HG02973 (cell line): ENCODE measurements at regions not wholly inside any gene's neighbourhood (a gene's known extent, or its start where the extent isn't known, plus 50 kb on each side); places are given as distances from the start of the nearest gene placed in this dataset.
"Not testable (repeated sequence)": the region's sequence is repeated elsewhere in the genome, so short reads cannot be mapped to it uniquely, and the experiment has no call there.

Experiments
- ATAC-seq: cut with Tn5 transposase; IDR thresholded peaks from one replicate; pipeline ENCODE4 v1.9.1; 2021; ENCODE audit warnings: moderate library complexity; ENCODE audit not compliant: unreplicated experiment

- ATAC-seq: no peak
Observed at GRCh38 chr1:65527190-65527589, 106.7 kb downstream of the LEPR start.

GRCh38 chr1:65527707-65528503 is 107.4 kb downstream of the LEPR start:
- ATAC-seq: no peak

DNA sequence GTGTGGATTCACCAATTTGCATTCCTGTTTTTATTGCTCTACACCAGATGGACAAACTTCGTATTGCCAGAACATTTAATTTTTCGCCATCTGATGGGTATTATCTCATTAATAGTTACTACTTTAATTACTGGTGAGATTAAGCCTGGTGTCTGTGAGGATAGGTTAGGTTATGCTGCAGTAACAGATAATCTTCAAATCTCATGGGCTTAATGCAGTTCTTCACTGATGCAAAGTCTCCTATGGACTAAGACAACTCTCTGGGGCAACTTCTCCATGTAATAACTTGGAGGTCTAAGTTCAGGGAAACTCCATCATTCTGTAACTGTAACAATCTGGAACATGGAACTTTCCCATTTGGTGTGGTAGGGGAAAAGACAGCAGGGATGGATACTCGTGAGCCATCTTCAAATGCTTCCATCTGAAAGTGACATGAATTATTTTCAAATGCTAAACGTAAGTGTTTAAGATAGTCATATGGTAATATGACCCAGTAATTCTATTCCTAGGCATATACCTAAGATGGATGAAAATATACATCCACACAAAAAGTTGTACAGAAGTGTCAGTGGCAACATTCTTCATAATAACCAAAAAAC is 111.6 kb downstream of the LEPR start:
- ATAC-seq: no peak

DNA sequence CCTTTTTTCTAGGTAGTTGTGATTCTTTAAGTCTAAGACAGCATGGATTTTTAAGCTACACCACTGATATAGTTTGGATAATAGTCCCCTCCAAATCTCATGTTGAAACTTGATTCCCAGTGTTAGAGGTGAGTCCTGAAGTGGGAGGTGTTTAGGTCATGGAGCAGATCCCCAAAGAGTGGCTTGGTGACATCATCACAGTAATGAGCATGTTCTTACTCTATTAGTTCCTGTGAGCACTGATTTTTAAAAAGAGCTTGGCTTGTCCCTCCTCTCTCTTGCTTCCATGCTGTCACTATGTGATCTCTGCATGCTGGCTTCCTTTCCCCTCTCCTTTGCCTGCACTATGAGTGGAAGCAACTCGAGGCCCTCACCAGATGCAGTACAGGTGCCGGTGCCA is 115.5 kb downstream of the LEPR start:
- ATAC-seq: no peak

DNA sequence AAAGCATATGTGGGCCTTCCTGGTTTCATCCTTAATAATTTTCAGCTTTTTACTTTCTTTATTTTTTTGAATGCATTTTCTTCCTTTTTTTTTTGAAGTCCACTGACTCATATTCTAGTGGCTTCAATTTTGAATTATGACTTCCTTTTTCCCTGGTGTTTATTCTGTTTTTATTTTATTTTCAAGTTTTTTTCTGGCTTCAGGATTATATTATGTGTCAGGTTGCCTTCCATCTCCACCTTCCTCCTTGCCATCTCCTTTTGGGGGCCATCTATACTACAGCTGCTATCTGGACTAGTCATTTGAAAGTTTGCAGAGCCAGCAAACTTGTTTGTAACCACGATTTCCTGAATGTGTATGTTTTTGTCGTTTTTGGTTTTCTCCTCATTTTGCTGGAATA is 117.6 kb downstream of the LEPR start:
- no peak for ATAC-seq

- ATAC-seq: no peak
Observed at GRCh38 chr1:65538664-65539063, 118.2 kb downstream of the LEPR start.

DNA sequence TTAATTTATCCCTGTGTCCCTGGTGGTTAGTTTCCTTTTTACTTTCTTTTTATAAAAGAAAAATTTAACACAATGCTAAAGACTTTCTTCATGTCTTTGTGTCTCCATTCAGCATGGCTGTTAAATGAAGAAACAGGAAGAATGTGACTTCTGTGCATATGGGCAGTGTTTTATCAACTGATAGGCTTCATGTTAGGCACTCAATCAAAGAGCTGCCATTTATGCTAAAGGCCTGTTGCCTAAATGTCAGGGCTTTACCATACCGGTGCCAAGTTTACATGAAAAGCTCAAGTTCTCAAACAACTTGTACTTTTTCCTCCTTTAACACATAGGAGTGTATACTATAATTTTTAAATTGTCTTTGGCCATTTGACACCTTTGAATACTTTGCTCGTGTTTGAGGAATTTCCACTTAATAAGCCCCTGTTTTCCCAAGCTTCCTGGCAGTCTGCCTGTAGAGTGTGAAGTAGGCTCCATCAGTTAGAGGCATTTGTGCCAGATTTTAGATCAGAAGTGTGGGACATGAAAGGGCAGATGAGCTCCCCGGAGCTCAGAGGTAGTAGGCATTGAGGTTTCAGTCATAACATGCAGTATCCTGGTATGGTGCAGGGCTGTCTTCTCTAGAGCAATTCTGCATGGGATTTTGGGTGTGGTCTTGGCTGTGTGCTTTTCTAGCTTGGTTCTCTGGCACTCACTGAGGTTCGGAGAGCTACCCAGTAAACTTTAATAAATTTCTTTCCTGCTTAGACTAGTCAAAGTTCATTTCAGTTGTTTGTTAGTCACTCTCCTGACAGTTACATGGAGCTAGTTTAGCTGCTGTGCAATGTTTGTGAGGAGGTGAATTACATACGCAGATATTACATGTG is 119.0 kb downstream of the LEPR start:
- ATAC-seq: no peak

DNA sequence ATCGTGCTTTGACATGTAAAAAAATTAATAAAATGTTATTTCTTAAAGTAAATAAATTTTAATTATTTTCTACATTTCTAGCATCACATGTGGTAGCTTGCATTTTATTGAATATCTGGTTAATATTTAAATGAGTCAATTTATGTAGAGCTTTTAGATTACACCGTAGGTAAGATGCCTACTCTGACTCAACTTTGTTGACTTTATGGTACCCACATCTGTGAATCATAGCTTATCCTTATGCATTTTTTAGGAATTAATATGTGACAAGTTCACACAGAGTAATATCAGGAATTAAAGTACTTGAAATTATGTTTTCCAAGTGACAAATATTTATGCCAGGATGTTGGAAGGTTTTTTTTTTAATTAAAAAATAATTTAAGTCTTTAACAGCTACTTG is 120.7 kb downstream of the LEPR start:
- ATAC-seq: no peak

GRCh38 chr1:65541865-65542264 is 121.4 kb downstream of the LEPR start:
- ATAC-seq: no peak

DNA sequence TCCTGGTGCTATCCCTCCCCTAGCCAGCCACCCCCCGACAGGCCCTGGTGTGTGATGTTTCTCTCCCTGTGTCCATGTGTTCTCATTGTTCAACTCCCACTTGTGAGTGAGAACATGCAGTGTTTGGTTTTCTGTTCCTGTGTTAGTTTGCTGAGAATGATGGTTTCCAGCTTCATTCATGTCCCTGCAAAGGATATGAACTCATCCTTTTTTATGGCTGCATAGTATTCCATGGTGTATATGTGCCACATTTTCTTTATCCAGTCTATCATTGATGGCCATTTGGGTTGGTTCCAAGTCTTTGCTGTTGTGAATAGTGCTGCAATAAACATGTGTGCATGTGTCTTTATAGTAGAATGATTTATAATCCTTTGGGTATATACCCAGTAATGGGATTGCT is 122.1 kb downstream of the LEPR start:
- not testable (repeated sequence) for ATAC-seq

DNA sequence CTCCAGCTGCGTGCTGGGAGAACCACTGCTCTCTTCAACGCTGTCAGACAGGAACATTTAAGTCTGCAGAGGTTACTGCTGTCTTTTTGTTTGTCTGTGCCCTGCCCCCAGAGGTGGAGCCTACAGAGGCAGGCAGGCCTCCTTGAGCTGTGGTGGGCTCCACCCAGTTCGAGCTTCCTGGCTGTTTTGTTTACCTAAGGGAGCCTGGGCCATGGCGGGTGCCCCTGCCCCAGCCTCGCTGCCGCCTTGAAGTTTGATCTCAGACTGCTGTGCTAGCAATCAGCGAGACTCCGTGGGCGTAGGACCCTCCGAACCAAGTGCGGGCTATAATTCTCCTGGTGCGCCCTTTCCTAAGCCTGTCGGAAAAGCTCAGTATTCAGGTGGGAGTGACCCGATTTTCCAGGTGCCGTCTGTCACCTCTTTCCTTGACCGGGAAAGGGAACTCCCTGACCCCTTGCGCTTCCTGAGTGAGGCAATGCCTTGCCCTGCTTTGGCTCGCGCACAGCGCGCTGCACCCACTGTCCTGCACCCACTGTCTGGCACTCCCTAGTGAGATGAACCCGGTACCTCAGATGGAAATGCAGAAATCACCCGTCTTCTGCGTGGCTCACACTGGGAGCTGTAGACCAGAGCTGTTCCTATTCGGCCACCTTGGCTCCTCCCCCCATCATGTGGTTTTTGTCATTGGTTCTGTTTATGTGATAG is 130.0 kb downstream of the LEPR start:
- not testable (repeated sequence) for ATAC-seq

- ATAC-seq: not testable (repeated sequence)
Observed at GRCh38 chr1:65552484-65552883, 132.0 kb downstream of the LEPR start.

DNA sequence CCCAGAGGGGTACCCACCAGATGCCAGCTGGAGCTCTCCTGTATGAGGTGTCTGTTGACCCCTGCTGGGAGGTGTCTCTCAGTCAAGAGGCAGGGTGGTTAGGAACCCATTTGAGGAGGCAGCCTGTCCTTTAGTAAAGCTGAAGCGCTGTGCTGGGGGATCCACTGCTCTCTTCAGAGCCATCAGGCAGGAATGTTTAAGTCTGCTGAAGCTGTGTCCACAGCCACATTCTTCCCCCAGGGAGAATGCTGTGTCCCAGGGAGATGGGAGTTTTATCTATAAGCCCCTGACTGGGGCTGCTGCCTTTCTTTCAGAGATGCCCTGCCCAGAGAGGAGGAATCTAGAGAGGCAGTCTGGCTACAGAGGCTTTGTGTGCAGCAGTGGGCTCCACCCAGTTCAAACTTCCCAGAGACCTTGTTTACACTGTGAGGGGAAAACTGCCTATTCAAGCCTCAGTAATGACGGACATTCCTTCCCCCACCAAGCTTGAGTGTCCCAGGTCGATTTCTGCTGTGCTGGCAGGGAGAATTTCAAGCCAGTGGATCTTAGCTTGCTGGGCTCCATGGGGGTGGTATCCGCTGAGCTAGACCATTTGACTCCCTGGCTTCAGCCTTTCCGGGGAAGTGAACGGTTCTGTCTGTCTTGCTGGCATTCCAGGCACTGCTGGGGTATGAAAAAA is 133.8 kb downstream of the LEPR start:
- not testable (repeated sequence) for ATAC-seq

DNA sequence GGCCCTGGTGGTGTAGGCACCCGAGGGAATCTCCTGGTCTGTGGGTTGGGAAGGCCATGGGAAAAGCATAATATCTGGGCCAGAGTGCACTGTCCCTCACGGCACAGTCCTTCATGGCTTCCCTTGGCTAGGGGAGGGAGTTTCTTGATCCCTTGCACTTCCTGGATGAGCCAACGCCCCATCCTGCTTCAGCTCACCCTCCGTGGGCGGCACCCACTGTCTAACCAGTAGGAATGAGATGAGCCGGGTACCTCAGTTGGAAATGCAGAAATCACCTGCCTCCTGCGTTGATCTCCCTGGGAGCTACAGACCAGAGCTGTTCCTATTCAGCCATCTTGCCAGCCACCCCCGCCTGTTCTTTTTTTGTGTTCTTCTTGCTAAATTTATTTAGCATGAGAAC is 134.4 kb downstream of the LEPR start:
- ATAC-seq: no peak

- no peak for ATAC-seq
Observed at GRCh38 chr1:65558215-65558614, 137.7 kb downstream of the LEPR start.

- ATAC-seq: no peak
Observed at GRCh38 chr1:65564493-65564892, 144.0 kb downstream of the LEPR start.

DNA sequence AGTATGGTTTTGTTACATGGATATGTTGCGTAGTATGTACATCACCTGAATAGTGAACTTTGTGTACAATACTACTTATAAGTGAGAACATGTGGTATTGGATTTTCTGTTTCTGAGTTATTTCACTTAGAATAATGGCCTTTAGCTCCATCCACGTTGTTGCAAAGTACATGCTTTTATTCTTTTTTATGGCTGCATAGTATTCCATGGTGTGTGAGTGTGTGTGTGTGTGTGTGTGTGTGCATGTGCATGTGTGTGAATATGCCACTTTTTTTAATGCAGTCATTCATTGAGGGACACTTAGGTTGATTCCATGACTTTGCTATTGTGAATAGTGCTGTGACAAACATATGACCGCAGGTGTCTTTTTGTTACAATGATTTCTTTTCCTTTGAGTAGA is 147.8 kb downstream of the LEPR start:
- no peak for ATAC-seq

GRCh38 chr1:65572701-65573421 is 152.4 kb downstream of the LEPR start:
- ATAC-seq: no peak

GRCh38 chr1:65577278-65577677 is 156.8 kb downstream of the LEPR start:
- no peak for ATAC-seq

- not testable (repeated sequence) for ATAC-seq
Observed at GRCh38 chr1:65577982-65578381, 157.5 kb downstream of the LEPR start.
